A549 (cell line): ENCODE measurements at regions not wholly inside any gene's neighbourhood (a gene's known extent, or its start where the extent isn't known, plus 50 kb on each side); places are given as distances from the start of the nearest gene placed in this dataset.

Source experiments
- ATAC-seq, 2 experiments: fragments of 200-7000 bp in 1 of 2; fragments of >200 bp in 1 of 2; cut with Nextera tagmentation in 1 of 2; cut with Tn5 transposase in 1 of 2; 3 replicates each; pipeline versions ENCODE4 v1.8.0 to v1.9.1; 2018 to 2020; ENCODE audit warnings: mild to moderate bottlenecking in 1 of 2, moderate library complexity in 1 of 2
- CTCF ChIA-PET: fragments of 300-600 bp; sonication (Branson Sonifier 250); formaldehyde crosslinking; extraction: SDS; loops from one replicate; lab custom pipeline; 2021; ENCODE audit warnings: antibody characterized with exemption, inconsistent platforms; lab: Yijun Ruan, JAX
- POLR2A ChIA-PET: fragments of 350-600 bp; formaldehyde crosslinking; extraction: SDS; loops from one replicate; lab custom pipeline; 2021; ENCODE audit warnings: antibody characterized with exemption, inconsistent platforms; lab: Yijun Ruan, JAX
- DNase-seq, 2 experiments: peaks; one replicate each; pipeline versions ENCODE4 v3.0.0 to v3.0.0-alpha.2; 2011 to 2016; ENCODE audit warnings: low read depth in 1 of 2, low spot score in 1 of 2
- FAIRE-seq: peaks from 2 replicates; lab custom pipeline; 2011; peaks lifted over from hg19 to GRCh38; lab: Jason Lieb, UNC
- H3K27ac ChIP-seq, 2 experiments: fragments of >200 bp; sonication (Bioruptor Twin); formaldehyde crosslinking; 3 replicates each; pipeline ENCODE4 v1.5.1; 2016 to 2017
- H3K4me1 ChIP-seq: fragments of >200 bp; sonication (Bioruptor Twin); formaldehyde crosslinking; 3 replicates; pipeline ENCODE4 v1.6.1; 2016
- H3K4me2 ChIP-seq: fragments of >200 bp; sonication (Bioruptor Twin); formaldehyde crosslinking; 3 replicates; pipeline ENCODE4 v1.6.1; 2016
- H3K4me3 ChIP-seq: fragments of >200 bp; sonication (Bioruptor Twin); formaldehyde crosslinking; 3 replicates; pipeline ENCODE4 v1.5.1; 2016
- H3K9me3 ChIP-seq: fragments of >200 bp; sonication (Bioruptor Twin); formaldehyde crosslinking; 3 replicates; pipeline ENCODE4 v1.6.1; 2016
- BHLHE40 ChIP-seq: IDR thresholded peaks from 2 replicates; pipeline ENCODE4 v1.6.1; 2012; ENCODE audit warnings: low read depth, low read length, inconsistent platforms
- CEBPB ChIP-seq, 2 experiments: fragments of >200 bp in 1 of 2; sonication (Bioruptor Twin) in 1 of 2; formaldehyde crosslinking in 1 of 2; IDR thresholded peaks; 2 replicates each; pipeline ENCODE4 v1.6.1; 2012 to 2016
- CHD2 ChIP-seq: fragments of 150-350 bp; IDR thresholded peaks from 2 replicates; pipeline ENCODE4 v1.6.1; 2014; ENCODE audit warnings: low read length; ENCODE audit not compliant: partially characterized antibody
- EHF ChIP-seq: fragments of 250-450 bp; sonication (Bioruptor Pico); IDR thresholded peaks from 2 replicates; pipeline ENCODE4 v1.5.0; 2020; ENCODE audit warnings: mild to moderate bottlenecking
- EP300 ChIP-seq, 2 experiments: fragments of >200 bp; sonication (Bioruptor Twin); formaldehyde crosslinking; IDR thresholded peaks; 2 replicates in 1 of 2; 3 replicates in 1 of 2; pipeline ENCODE4 v1.6.1; 2016 to 2017
- FOSL2 ChIP-seq, 2 experiments: fragments of 450-650 bp in 1 of 2; fragments of >200 bp in 1 of 2; sonication (Bioruptor Twin) in 1 of 2; formaldehyde crosslinking; IDR thresholded peaks; 2 replicates each; pipeline versions ENCODE4 v1.5.0 to v1.6.1; 2016 to 2020; ENCODE audit warnings: mild to moderate bottlenecking in 1 of 2, moderate library complexity in 1 of 2
- FOXS1 ChIP-seq: fragments of 250-450 bp; sonication (Bioruptor Pico); IDR thresholded peaks from 2 replicates; pipeline ENCODE4 v1.5.0; 2020; ENCODE audit warnings: mild to moderate bottlenecking, moderate library complexity
- GATA3 ChIP-seq: IDR thresholded peaks from 2 replicates; pipeline ENCODE4 v1.6.1; 2012; ENCODE audit warnings: borderline replicate concordance
- HDAC2 ChIP-seq: fragments of 200-600 bp; sonication (generic); IDR thresholded peaks from 2 replicates; pipeline ENCODE4 v1.6.1; 2016
- HEYL ChIP-seq: fragments of 250-450 bp; sonication (Bioruptor Pico); IDR thresholded peaks from 2 replicates; pipeline ENCODE4 v1.8.0; 2021; ENCODE audit warnings: mild to moderate bottlenecking, moderate library complexity
- HOXB13 ChIP-seq: fragments of 250-450 bp; sonication (Bioruptor Pico); IDR thresholded peaks from 2 replicates; pipeline ENCODE4 v1.5.0; 2020; ENCODE audit warnings: low read depth, mild to moderate bottlenecking, moderate library complexity
- JUN ChIP-seq, 2 experiments: fragments of >200 bp; sonication (Bioruptor Twin); formaldehyde crosslinking; IDR thresholded peaks; 2 replicates in 1 of 2; 3 replicates in 1 of 2; pipeline ENCODE4 v1.6.1; 2016 to 2017
- KDM5A ChIP-seq: fragments of 200-600 bp; sonication (generic); IDR thresholded peaks from 2 replicates; pipeline ENCODE4 v1.6.1; 2016; ENCODE audit warnings: antibody characterized with exemption, mild to moderate bottlenecking
- MAFK ChIP-seq: fragments of 450-650 bp; IDR thresholded peaks from 2 replicates; pipeline ENCODE4 v1.6.1; 2014; ENCODE audit not compliant: partially characterized antibody
- NPAS2 ChIP-seq: fragments of 250-450 bp; sonication (Bioruptor Pico); IDR thresholded peaks from 2 replicates; pipeline ENCODE4 v1.8.0; 2022; ENCODE audit warnings: mild to moderate bottlenecking, moderate library complexity, borderline replicate concordance
- NR3C1 ChIP-seq: fragments of >200 bp; sonication (Bioruptor Twin); formaldehyde crosslinking; IDR thresholded peaks from 3 replicates; pipeline ENCODE4 v1.6.1; 2017
- PHF8 ChIP-seq: fragments of 200-600 bp; sonication (generic); IDR thresholded peaks from 2 replicates; pipeline ENCODE4 v1.6.1; 2016; ENCODE audit warnings: low read depth, mild to moderate bottlenecking, antibody characterized with exemption, moderate library complexity, borderline replicate concordance
- POLR2AphosphoS2 ChIP-seq: conservative IDR thresholded peaks from 2 replicates; pipeline ENCODE4 v1.6.1; 2012; ENCODE audit warnings: low read length, improper control_type of control experiment, inconsistent platforms
- RARB ChIP-seq: fragments of 250-450 bp; sonication (Bioruptor Pico); IDR thresholded peaks from 2 replicates; pipeline ENCODE4 v1.8.0; 2021; ENCODE audit warnings: mild to moderate bottlenecking, moderate library complexity
- SMC3 ChIP-seq: fragments of >200 bp; sonication (Bioruptor Twin); formaldehyde crosslinking; IDR thresholded peaks from 3 replicates; pipeline ENCODE4 v1.6.1; 2018; ENCODE audit warnings: inconsistent platforms
- ZC3H11A ChIP-seq: fragments of 450-650 bp; IDR thresholded peaks from 2 replicates; pipeline ENCODE4 v1.6.1; 2014; ENCODE audit warnings: antibody characterized with exemption, mild to moderate bottlenecking
- ZFP36 ChIP-seq: fragments of 450-650 bp; IDR thresholded peaks from 2 replicates; pipeline ENCODE4 v1.6.1; 2014; ENCODE audit warnings: borderline replicate concordance; ENCODE audit not compliant: partially characterized antibody
- ZNF302 ChIP-seq: fragments of 250-450 bp; sonication (Bioruptor Pico); IDR thresholded peaks from 2 replicates; pipeline ENCODE4 v1.9.0; 2021; ENCODE audit warnings: inconsistent platforms, mild to moderate bottlenecking, moderate library complexity
- TF ChIP-seq, protein P1 (sequence below): fragments of >200 bp; sonication (Bioruptor Twin); formaldehyde crosslinking; IDR thresholded peaks from 2 replicates; pipeline ENCODE4 v1.6.1; 2016
- TF ChIP-seq, protein P2 (sequence below): fragments of 450-650 bp; IDR thresholded peaks from 2 replicates; pipeline ENCODE4 v1.6.1; 2014; ENCODE audit warnings: antibody characterized with exemption
- TF ChIP-seq, protein P3 (sequence below): fragments of 250-450 bp; sonication (Bioruptor Pico); IDR thresholded peaks from 2 replicates; pipeline ENCODE4 v1.5.0; 2021; ENCODE audit warnings: mild to moderate bottlenecking, moderate library complexity, borderline replicate concordance
- TF ChIP-seq, protein P4 (sequence below): fragments of 200-600 bp; sonication (generic); IDR thresholded peaks from 2 replicates; pipeline ENCODE4 v1.6.1; 2016; ENCODE audit warnings: antibody characterized with exemption, mild to moderate bottlenecking, moderate library complexity
- TF ChIP-seq, protein P5 (sequence below): IDR thresholded peaks from 2 replicates; pipeline ENCODE4 v1.6.1; 2012; ENCODE audit warnings: low read depth, borderline replicate concordance

DNA sequence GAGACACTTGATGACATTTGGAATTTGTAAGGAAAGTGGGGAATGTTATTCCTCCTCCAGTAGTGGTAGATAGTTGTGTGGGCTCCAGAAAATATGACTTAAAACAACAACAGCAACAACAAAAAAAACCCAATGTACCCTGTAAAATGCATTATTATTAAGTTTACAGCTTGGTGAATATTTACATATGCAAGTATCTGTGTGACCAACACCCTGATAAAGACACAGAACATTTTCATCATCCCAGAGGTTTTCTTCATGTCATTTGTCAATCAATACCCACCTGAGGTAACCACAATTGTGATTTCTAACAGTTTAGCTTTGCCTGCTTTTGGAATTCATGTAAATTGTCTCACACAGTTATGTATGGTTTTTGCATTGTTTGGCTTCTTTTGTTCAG lies 152.1 kb upstream of the GRIK2 start:
- H3K4me1 ChIP-seq, result no peaks in the 10 kb centered on the region
- H3K4me3 ChIP-seq, result no peak overlapping the region
- DNase-seq, result no peak
- H3K27ac ChIP-seq, result no peak overlapping the region
- ATAC-seq, result no peak
- ChIA-PET CTCF (no interaction called here), POLR2A (no interaction called here)
- H3K4me2 ChIP-seq, result no peak overlapping the region
- no peak for FAIRE-seq
- H3K9me3 ChIP-seq, result no peaks in the 10 kb centered on the region
- TF ChIP-seq BHLHE40 (no peak), CEBPB (IDR thresholded peaks at IDR 0.05) (no peak), HEYL (no peak), PHF8 (no peak), CHD2 (no peak), SMC3 (no peak), ZNF302 (CRISPR knock-in tag) (no peak), ZFP36 (no peak), KDM5A (no peak), MAFK (no peak), RARB (CRISPR knock-in tag) (no peak), FOXS1 (no peak)
- TF ChIP-seq, protein P1, sequence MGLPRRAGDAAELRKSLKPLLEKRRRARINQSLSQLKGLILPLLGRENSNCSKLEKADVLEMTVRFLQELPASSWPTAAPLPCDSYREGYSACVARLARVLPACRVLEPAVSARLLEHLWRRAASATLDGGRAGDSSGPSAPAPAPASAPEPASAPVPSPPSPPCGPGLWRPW, result no peak
- TF ChIP-seq, protein P2, sequence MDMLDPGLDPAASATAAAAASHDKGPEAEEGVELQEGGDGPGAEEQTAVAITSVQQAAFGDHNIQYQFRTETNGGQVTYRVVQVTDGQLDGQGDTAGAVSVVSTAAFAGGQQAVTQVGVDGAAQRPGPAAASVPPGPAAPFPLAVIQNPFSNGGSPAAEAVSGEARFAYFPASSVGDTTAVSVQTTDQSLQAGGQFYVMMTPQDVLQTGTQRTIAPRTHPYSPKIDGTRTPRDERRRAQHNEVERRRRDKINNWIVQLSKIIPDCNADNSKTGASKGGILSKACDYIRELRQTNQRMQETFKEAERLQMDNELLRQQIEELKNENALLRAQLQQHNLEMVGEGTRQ, result no peak
- TF ChIP-seq, protein P3, sequence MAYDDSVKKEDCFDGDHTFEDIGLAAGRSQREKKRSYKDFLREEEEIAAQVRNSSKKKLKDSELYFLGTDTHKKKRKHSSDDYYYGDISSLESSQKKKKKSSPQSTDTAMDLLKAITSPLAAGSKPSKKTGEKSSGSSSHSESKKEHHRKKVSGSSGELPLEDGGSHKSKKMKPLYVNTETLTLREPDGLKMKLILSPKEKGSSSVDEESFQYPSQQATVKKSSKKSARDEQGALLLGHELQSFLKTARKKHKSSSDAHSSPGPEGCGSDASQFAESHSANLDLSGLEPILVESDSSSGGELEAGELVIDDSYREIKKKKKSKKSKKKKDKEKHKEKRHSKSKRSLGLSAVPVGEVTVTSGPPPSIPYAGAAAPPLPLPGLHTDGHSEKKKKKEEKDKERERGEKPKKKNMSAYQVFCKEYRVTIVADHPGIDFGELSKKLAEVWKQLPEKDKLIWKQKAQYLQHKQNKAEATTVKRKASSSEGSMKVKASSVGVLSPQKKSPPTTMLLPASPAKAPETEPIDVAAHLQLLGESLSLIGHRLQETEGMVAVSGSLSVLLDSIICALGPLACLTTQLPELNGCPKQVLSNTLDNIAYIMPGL (CRISPR knock-in tag), result no peak
- TF ChIP-seq, protein P4, sequence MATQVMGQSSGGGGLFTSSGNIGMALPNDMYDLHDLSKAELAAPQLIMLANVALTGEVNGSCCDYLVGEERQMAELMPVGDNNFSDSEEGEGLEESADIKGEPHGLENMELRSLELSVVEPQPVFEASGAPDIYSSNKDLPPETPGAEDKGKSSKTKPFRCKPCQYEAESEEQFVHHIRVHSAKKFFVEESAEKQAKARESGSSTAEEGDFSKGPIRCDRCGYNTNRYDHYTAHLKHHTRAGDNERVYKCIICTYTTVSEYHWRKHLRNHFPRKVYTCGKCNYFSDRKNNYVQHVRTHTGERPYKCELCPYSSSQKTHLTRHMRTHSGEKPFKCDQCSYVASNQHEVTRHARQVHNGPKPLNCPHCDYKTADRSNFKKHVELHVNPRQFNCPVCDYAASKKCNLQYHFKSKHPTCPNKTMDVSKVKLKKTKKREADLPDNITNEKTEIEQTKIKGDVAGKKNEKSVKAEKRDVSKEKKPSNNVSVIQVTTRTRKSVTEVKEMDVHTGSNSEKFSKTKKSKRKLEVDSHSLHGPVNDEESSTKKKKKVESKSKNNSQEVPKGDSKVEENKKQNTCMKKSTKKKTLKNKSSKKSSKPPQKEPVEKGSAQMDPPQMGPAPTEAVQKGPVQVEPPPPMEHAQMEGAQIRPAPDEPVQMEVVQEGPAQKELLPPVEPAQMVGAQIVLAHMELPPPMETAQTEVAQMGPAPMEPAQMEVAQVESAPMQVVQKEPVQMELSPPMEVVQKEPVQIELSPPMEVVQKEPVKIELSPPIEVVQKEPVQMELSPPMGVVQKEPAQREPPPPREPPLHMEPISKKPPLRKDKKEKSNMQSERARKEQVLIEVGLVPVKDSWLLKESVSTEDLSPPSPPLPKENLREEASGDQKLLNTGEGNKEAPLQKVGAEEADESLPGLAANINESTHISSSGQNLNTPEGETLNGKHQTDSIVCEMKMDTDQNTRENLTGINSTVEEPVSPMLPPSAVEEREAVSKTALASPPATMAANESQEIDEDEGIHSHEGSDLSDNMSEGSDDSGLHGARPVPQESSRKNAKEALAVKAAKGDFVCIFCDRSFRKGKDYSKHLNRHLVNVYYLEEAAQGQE, result no peak
- TF ChIP-seq, all 56 proteins: peak for 0

DNA sequence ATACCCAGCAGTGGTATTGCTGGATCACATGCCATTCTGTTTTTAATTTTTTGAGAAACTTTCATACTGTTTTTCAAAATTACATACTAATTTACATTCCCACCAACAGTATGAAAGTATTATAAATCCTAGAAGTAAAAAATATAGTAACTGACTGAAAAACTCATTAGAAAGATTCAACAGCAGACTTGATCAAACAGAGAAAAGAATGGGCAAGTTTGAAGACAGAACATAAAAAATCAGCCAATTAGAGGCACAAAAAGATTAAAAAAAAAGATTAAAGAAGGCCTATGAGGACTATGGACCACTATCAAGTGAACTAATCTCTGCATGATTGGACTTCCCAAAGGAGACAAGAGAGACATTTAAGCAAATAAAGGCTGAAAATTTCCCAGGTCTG lies 144.0 kb upstream of the GRIK2 start:
- CTCF ChIA-PET, result no interaction called here
- no peak for DNase-seq
- no peak overlapping the region for H3K4me2 ChIP-seq

More for the DNA sequence above, 144.0 kb upstream of the GRIK2 start:
- POLR2A ChIA-PET, result no interaction called here
- FAIRE-seq (no peak), ATAC-seq (no peak)
- no peaks in the 10 kb centered on the region for H3K9me3 ChIP-seq
- TF ChIP-seq HDAC2 (no peak), EP300 (IDR thresholded peaks at IDR 0.05) (no peak), POLR2AphosphoS2 (no peak), EHF (CRISPR knock-in tag) (no peak), JUN (IDR thresholded peaks at IDR 0.05) (no peak), GATA3 (no peak), ZNF302 (CRISPR knock-in tag) (no peak), FOSL2 (IDR thresholded peaks at IDR 0.05) (no peak), FOSL2 (CRISPR knock-in tag; IDR thresholded peaks at IDR 0.05) (no peak), FOXS1 (no peak), ZC3H11A (no peak), NR3C1 (no peak), HOXB13 (CRISPR knock-in tag) (no peak), CEBPB (IDR thresholded peaks at IDR 0.05) (no peak), NPAS2 (CRISPR knock-in tag) (no peak)
- TF ChIP-seq, protein P5, sequence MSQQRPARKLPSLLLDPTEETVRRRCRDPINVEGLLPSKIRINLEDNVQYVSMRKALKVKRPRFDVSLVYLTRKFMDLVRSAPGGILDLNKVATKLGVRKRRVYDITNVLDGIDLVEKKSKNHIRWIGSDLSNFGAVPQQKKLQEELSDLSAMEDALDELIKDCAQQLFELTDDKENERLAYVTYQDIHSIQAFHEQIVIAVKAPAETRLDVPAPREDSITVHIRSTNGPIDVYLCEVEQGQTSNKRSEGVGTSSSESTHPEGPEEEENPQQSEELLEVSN, result no peak
- H3K27ac ChIP-seq, result no peak overlapping the region
- H3K4me1 ChIP-seq, result no peaks in the 10 kb centered on the region
- no peak overlapping the region for H3K4me3 ChIP-seq
